ENCODE measurements at regions not wholly inside any gene's neighbourhood (a gene's known extent, or its start where the extent isn't known, plus 50 kb on each side); places are given as distances from the start of the nearest gene placed in this dataset.

DNA sequence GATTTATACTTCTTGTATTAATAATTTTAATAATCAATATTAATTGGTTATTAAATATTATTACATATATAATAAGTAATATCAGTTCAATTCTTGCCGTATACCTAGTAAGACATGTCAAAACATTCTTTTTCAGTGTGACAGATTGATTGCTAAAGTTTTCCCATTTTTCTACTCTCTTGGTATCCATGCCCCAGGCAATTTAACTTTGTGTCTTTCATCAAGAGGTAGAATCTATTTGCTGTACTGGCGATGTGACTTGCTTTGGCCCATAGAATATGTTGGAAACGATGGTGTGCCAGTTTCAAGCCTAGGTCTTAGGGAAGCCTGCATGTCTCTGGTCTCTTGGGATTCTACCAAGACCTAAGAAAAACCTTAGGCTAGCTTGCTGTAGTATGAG is 436.1 kb upstream of the ADAMTS5 start:
- TF ChIP-seq, protein P1, sequence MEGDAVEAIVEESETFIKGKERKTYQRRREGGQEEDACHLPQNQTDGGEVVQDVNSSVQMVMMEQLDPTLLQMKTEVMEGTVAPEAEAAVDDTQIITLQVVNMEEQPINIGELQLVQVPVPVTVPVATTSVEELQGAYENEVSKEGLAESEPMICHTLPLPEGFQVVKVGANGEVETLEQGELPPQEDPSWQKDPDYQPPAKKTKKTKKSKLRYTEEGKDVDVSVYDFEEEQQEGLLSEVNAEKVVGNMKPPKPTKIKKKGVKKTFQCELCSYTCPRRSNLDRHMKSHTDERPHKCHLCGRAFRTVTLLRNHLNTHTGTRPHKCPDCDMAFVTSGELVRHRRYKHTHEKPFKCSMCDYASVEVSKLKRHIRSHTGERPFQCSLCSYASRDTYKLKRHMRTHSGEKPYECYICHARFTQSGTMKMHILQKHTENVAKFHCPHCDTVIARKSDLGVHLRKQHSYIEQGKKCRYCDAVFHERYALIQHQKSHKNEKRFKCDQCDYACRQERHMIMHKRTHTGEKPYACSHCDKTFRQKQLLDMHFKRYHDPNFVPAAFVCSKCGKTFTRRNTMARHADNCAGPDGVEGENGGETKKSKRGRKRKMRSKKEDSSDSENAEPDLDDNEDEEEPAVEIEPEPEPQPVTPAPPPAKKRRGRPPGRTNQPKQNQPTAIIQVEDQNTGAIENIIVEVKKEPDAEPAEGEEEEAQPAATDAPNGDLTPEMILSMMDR (conservative IDR thresholded peaks at IDR 0.05; ENCODE audit: low read depth in 2 of 2): no peak
- TF ChIP-seq ZNF331 (CRISPR knock-in tag; IDR thresholded peaks at IDR 0.05; ENCODE audit: low read depth) (no peak), POLR2AphosphoS5 (IDR thresholded peaks at IDR 0.05; ENCODE audit: low read depth) (no peak), EZH2 (IDR thresholded peaks at IDR 0.05; ENCODE audit: low read depth, unreplicated experiment) (no peak), CREB1 (CRISPR knock-in tag; IDR thresholded peaks at IDR 0.05; ENCODE audit: low read depth) (no peak)
- TF ChIP-seq, protein P2, sequence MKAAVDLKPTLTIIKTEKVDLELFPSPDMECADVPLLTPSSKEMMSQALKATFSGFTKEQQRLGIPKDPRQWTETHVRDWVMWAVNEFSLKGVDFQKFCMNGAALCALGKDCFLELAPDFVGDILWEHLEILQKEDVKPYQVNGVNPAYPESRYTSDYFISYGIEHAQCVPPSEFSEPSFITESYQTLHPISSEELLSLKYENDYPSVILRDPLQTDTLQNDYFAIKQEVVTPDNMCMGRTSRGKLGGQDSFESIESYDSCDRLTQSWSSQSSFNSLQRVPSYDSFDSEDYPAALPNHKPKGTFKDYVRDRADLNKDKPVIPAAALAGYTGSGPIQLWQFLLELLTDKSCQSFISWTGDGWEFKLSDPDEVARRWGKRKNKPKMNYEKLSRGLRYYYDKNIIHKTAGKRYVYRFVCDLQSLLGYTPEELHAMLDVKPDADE (IDR thresholded peaks at IDR 0.05): no peak

Measured in GM23338 (cell line).